Keratinocyte (primary cell): ENCODE measurements at regions not wholly inside any gene's neighbourhood (a gene's known extent, or its start where the extent isn't known, plus 50 kb on each side); places are given as distances from the start of the nearest gene placed in this dataset.
"Not testable (repeated sequence)": the region's sequence is repeated elsewhere in the genome, so short reads cannot be mapped to it uniquely, and the experiment has no call there.

Source experiments
- DNase-seq: peaks from one replicate; pipeline ENCODE4 v3.0.0-alpha.2; 2011; ENCODE audit warnings: low read depth, missing footprints, low spot score
- FAIRE-seq: peaks from 2 replicates; lab custom pipeline; 2011; peaks lifted over from hg19 to GRCh38; lab: Jason Lieb, UNC
- H2AFZ ChIP-seq: 2 replicates; pipeline ENCODE4 v1.6.0; 2012; ENCODE audit warnings: low read length, control low read depth, inconsistent platforms; ENCODE audit not compliant: control insufficient read depth
- H3K27ac ChIP-seq: 2 replicates; pipeline ENCODE4 v1.5.1; 2011; ENCODE audit warnings: low read length; ENCODE audit not compliant: control insufficient read depth, insufficient read depth
- H3K27me3 ChIP-seq: 3 replicates; pipeline ENCODE4 v1.6.0; 2011; ENCODE audit warnings: low read length; ENCODE audit not compliant: control insufficient read depth, insufficient read depth; ENCODE audit errors: extremely low read depth
- H3K36me3 ChIP-seq, 2 experiments: 2 replicates in 1 of 2; 3 replicates in 1 of 2; pipeline ENCODE4 v1.5.1; 2011; ENCODE audit warnings: low read length in 2 of 2, mild to moderate bottlenecking in 1 of 2; ENCODE audit not compliant: control insufficient read depth in 2 of 2, insufficient read depth in 2 of 2; ENCODE audit errors: extremely low read depth in 1 of 2
- H3K4me1 ChIP-seq: 3 replicates; pipeline ENCODE4 v1.5.1; 2011; ENCODE audit warnings: low read length; ENCODE audit not compliant: control insufficient read depth, insufficient read depth; ENCODE audit errors: extremely low read depth
- H3K4me2 ChIP-seq: 3 replicates; pipeline ENCODE4 v1.6.0; 2011; ENCODE audit warnings: low read depth, low read length; ENCODE audit not compliant: control insufficient read depth, insufficient read depth; ENCODE audit errors: extremely low read depth
- H3K4me3 ChIP-seq, 3 experiments: fragments of 200-600 bp in 1 of 3; sonication (generic) in 1 of 3; 2 replicates in 2 of 3; 3 replicates in 1 of 3; pipeline ENCODE4 v1.5.1; 2011 to 2016; ENCODE audit warnings: low read length in 3 of 3, mild to moderate bottlenecking in 3 of 3, control low read depth in 2 of 3, inconsistent platforms in 1 of 3, low read depth in 1 of 3, mixed read lengths in 1 of 3, mixed run types in 1 of 3, moderate library complexity in 1 of 3; ENCODE audit not compliant: control insufficient read depth in 2 of 3, insufficient read depth in 2 of 3; ENCODE audit errors: extremely low read depth in 1 of 3
- H3K79me2 ChIP-seq: 2 replicates; pipeline ENCODE4 v1.6.0; 2012; ENCODE audit warnings: low read length; ENCODE audit not compliant: control insufficient read depth, insufficient read depth
- H3K9ac ChIP-seq: 3 replicates; pipeline ENCODE4 v1.6.0; 2011; ENCODE audit warnings: low read length; ENCODE audit not compliant: control insufficient read depth, insufficient read depth; ENCODE audit errors: extremely low read depth
- H3K9me1 ChIP-seq: 3 replicates; pipeline ENCODE4 v1.6.0; 2011; ENCODE audit warnings: low read length; ENCODE audit not compliant: control insufficient read depth, insufficient read depth; ENCODE audit errors: extremely low read depth
- H3K9me3 ChIP-seq: 2 replicates; pipeline ENCODE4 v1.5.1; 2012; ENCODE audit warnings: low read depth, low read length; ENCODE audit not compliant: control insufficient read depth
- H4K20me1 ChIP-seq: 3 replicates; pipeline ENCODE4 v1.6.0; 2011; ENCODE audit warnings: low read length; ENCODE audit not compliant: control insufficient read depth, insufficient read depth; ENCODE audit errors: extremely low read depth
- EZH2 ChIP-seq: IDR thresholded peaks from one replicate; pipeline ENCODE4 v1.6.1; 2012; ENCODE audit warnings: inconsistent platforms, mild to moderate bottlenecking, low read length, moderate library complexity
- dilution Hi-C: fragments of 300-500 bp; cut with MboI; formaldehyde crosslinking; loops from one replicate; pipeline ENCODE4 v1.7.0; 2020; ENCODE audit warnings: low sequenced_read_pairs; ENCODE audit not compliant: extremely low pct_ligation_motif_present
- TF ChIP-seq, protein P1 (sequence below), 3 experiments: IDR thresholded peaks in 1 of 3; conservative IDR thresholded peaks in 1 of 3; optimal IDR thresholded peaks in 1 of 3; 2 replicates in 2 of 3; 3 replicates in 1 of 3; pipeline versions ENCODE3 to v1.5.1; 2011; ENCODE audit warnings: low read length in 3 of 3, mild to moderate bottlenecking in 3 of 3, moderate library complexity in 2 of 3, control low read depth in 1 of 3, inconsistent platforms in 1 of 3; ENCODE audit not compliant: insufficient read depth in 2 of 3; ENCODE audit errors: extremely low read depth in 1 of 3

DNA sequence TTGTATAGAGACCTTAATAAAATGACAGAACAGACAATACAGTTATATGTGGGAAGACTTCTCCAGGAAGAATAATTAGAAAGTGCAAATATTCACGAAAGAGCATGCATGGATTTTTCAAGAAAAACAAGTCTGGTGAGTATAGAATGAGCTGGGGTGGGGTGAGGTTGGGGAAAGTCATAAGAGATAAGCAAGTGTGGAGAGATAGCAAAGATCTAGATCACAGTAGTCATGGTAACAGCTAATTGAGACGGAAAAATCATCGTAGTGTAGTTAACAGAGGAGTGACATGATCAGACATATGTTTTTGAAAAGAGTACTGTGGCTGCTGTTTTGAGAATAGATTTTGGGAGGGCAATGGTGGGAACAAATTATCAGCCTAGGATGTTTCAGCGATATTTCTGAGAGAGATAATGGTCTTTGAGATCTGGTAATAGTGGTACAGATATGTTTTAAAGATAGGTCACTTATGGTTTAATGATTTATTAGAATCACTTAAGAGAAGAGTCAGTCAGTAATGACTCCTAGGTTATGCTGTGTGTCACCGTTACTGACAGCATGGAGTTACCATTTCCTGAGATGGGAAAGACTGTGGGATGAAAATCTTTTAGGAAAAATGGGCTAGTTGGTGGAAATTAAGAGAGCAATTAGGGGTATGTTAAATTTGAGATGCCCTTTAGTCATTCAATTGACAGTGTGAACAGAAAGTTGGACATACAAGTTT, 248.5 kb upstream of the SLC8A1 start:
- H2AFZ ChIP-seq = peak overlapping the region; percentile 44
- no peaks in the 10 kb centered on the region for H3K9me3 ChIP-seq
- no peaks in the 10 kb centered on the region for H3K9me1 ChIP-seq
- H3K36me3 ChIP-seq = no peaks in the 10 kb centered on the region
- no peak overlapping the region for H3K27ac ChIP-seq
- dilution Hi-C loops = no loop called here
- H3K27me3 ChIP-seq = no peaks in the 10 kb centered on the region
- H3K4me2 ChIP-seq = peak overlapping the region; percentile 52
- H3K9ac ChIP-seq = no peak overlapping the region
- peaks cover 12% of the 10 kb centered on the region for H3K4me1 ChIP-seq
- no peaks in the 10 kb centered on the region for H4K20me1 ChIP-seq
- no peak overlapping the region for H3K4me3 ChIP-seq
- no peaks in the 10 kb centered on the region for H3K79me2 ChIP-seq
- FAIRE-seq (no peak), DNase-seq (no peak)
- TF ChIP-seq EZH2 = no peak
- TF ChIP-seq, protein P1, sequence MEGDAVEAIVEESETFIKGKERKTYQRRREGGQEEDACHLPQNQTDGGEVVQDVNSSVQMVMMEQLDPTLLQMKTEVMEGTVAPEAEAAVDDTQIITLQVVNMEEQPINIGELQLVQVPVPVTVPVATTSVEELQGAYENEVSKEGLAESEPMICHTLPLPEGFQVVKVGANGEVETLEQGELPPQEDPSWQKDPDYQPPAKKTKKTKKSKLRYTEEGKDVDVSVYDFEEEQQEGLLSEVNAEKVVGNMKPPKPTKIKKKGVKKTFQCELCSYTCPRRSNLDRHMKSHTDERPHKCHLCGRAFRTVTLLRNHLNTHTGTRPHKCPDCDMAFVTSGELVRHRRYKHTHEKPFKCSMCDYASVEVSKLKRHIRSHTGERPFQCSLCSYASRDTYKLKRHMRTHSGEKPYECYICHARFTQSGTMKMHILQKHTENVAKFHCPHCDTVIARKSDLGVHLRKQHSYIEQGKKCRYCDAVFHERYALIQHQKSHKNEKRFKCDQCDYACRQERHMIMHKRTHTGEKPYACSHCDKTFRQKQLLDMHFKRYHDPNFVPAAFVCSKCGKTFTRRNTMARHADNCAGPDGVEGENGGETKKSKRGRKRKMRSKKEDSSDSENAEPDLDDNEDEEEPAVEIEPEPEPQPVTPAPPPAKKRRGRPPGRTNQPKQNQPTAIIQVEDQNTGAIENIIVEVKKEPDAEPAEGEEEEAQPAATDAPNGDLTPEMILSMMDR (optimal IDR thresholded peaks at IDR 0.05 in 1 of 3, IDR thresholded peaks at IDR 0.05 in 1 of 3, conservative IDR thresholded peaks at IDR 0.05 in 1 of 3; ENCODE audit: extremely low read depth in 1 of 3, insufficient read depth in 2 of 3, low read length in 3 of 3) = no peak

DNA sequence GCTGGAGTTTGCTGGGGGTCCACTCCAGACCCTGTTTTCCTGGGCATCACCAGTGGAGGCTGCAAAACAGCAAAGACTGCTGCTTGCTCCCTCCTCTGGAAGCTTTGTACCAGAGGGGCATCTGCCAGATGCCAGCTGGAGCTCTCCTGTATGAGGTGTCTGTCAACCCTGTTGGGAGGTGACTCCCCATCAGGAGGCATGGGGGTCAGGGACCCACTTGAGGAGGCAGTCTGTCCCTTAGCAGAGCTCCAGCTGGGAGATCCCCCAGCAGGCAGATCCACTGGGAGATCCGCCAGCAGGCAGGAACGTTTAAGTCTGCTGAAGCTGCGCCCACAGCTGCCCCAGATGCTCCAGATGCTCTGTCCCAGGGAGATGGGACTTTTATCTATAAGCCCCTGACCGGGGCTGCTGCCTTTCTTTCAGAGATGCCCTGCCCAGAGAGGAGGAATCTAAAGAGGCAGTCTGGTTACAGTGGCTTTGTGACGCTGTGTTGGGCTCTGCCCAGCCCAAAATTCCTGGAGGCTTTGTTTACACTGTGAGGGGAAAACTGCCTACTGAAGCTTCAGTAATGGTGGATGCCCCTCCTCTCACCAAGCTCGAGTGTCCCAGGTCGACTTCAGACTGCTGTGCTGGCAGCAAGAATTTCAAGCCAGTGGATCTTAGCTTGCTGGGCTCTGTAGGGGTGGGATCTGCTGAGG, 260.5 kb upstream of the SLC8A1 start:
- H4K20me1 ChIP-seq, H3K4me3 ChIP-seq, H3K36me3 ChIP-seq, H3K9ac ChIP-seq, DNase-seq, H3K9me3 ChIP-seq, H3K79me2 ChIP-seq, dilution Hi-C loops, FAIRE-seq, H2AFZ ChIP-seq, H3K27ac ChIP-seq, H3K4me2 ChIP-seq, H3K4me1 ChIP-seq, H3K27me3 ChIP-seq, H3K9me1 ChIP-seq: not testable (repeated sequence)
